Caco-2 (cell line): ENCODE measurements at regions not wholly inside any gene's neighbourhood (a gene's known extent, or its start where the extent isn't known, plus 50 kb on each side); places are given as distances from the start of the nearest gene placed in this dataset.

Experiments used
- BruUV-seq: library from RNA; stranded (reverse); fragments of 400-500 nt; replicated peaks from 2 replicates; lab custom pipeline; 2021; lab: Mats Ljungman, UMichigan
- CTCF ChIA-PET: fragments of 300-600 bp; sonication (Branson Sonifier 250); formaldehyde crosslinking; loops from one replicate; lab custom pipeline; 2022; ENCODE audit warnings: antibody characterized with exemption; lab: Charles Lee
- POLR2A ChIA-PET: fragments of 300-600 bp; sonication (Branson Sonifier 250); formaldehyde crosslinking; loops from one replicate; lab custom pipeline; 2022; ENCODE audit warnings: antibody characterized with exemption; lab: Charles Lee
- DNase-seq, 2 experiments: peaks; one replicate each; pipeline versions ENCODE4 v3.0.0 to v3.0.0-alpha.2; 2020 to 2022
- H3K27me3 ChIP-seq: replicated peaks from 2 replicates; pipeline ENCODE4 v1.6.0; 2011; ENCODE audit warnings: low read length; ENCODE audit not compliant: control insufficient read depth, insufficient read depth
- H3K36me3 ChIP-seq: 2 replicates; pipeline ENCODE4 v1.5.1; 2011; ENCODE audit warnings: low read length; ENCODE audit not compliant: control insufficient read depth, insufficient read depth
- H3K4me1 ChIP-seq: fragments of 250-450 bp; sonication (Bioruptor Pico); 2 replicates; pipeline ENCODE4 v1.5.1; 2020; ENCODE audit warnings: mild to moderate bottlenecking
- H3K4me3 ChIP-seq: 2 replicates; pipeline ENCODE4 v1.5.1; 2011; ENCODE audit warnings: low read depth, mild to moderate bottlenecking, control low read depth, low read length
- H3K9me3 ChIP-seq: fragments of 250-450 bp; sonication (Bioruptor Pico); 2 replicates; pipeline ENCODE4 v1.5.1; 2020; ENCODE audit warnings: mild to moderate bottlenecking, moderate library complexity
- H3K27ac Mint-ChIP-seq: one replicate; pipeline ENCODE4 v1.8.0; 2022; ENCODE audit warnings: mixed read lengths; ENCODE audit not compliant: unreplicated experiment
- H3K27me3 Mint-ChIP-seq: one replicate; pipeline ENCODE4 v1.8.0; 2022; ENCODE audit warnings: mixed read lengths; ENCODE audit not compliant: insufficient read depth, unreplicated experiment
- H3K36me3 Mint-ChIP-seq: one replicate; pipeline ENCODE4 v1.8.0; 2022; ENCODE audit warnings: mild to moderate bottlenecking, mixed read lengths; ENCODE audit not compliant: insufficient read depth, unreplicated experiment
- H3K4me1 Mint-ChIP-seq: one replicate; pipeline ENCODE4 v1.8.0; 2022; ENCODE audit warnings: low read depth, mixed read lengths; ENCODE audit not compliant: unreplicated experiment
- H3K4me3 Mint-ChIP-seq: one replicate; pipeline ENCODE4 v1.8.0; 2022; ENCODE audit warnings: mild to moderate bottlenecking, moderate library complexity, mixed read lengths; ENCODE audit not compliant: unreplicated experiment
- H3K9me3 Mint-ChIP-seq: one replicate; pipeline ENCODE4 v1.8.0; 2022; ENCODE audit warnings: mixed read lengths; ENCODE audit not compliant: unreplicated experiment
- intact Hi-C: fragments of 100-400 bp; cut with micrococcal nuclease; formaldehyde crosslinking; loops from one replicate; pipeline ENCODE4 v1.10.0; 2022; ENCODE audit not compliant: unreplicated experiment
- TF ChIP-seq, protein P1 (sequence below), 2 experiments: fragments of 200-600 bp in 1 of 2; IDR thresholded peaks; 1 replicate in 1 of 2; 2 replicates in 1 of 2; pipeline versions ENCODE4 v1.5.1 to v1.8.0; 2011 to 2022; ENCODE audit warnings: antibody characterized with exemption in 1 of 2, control low read depth in 1 of 2, inconsistent platforms in 1 of 2, low read depth in 1 of 2, low read length in 1 of 2, mild to moderate bottlenecking in 1 of 2, moderate library complexity in 1 of 2; ENCODE audit not compliant: insufficient read depth in 1 of 2, severe bottlenecking in 1 of 2, unreplicated experiment in 1 of 2

DNA sequence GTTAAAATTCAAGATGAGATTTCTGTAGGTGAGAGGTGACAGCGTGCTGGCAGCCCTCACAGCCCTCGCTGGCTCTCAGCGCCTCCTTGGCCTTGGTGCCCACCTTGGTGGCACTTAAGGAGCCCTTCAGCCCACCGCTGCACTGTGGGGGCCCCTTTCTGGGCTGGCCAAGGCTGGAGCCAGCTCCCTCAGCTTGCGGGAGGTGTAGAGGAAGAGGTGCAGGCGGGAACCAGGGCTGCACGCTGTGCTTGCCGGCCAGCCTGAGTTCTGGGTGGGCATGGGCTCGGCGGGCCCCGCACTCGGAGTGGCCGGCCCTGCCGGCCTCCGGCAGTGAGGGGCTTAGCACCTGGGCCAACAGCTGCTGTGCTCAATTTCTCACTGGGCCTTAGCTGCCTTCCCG lies 320.0 kb upstream of the VWC2 start:
- ChIA-PET POLR2A (no interaction called here), CTCF (no interaction called here)
- H3K9me3 Mint-ChIP-seq = no peaks in the 10 kb centered on the region
- H3K4me1 Mint-ChIP-seq = no peaks in the 10 kb centered on the region
- no TSS peak for BruUV-seq
- H3K36me3 Mint-ChIP-seq = no peaks in the 10 kb centered on the region
- Histone ChIP-seq H3K4me3 (no peak overlapping the region), H3K27me3 (no peaks in the 10 kb centered on the region), H3K9me3 (no peaks in the 10 kb centered on the region; the same call in 1 of the 2 replicates), H3K36me3 (no peaks in the 10 kb centered on the region), H3K4me1 (no peaks in the 10 kb centered on the region)
- TF ChIP-seq, protein P1, sequence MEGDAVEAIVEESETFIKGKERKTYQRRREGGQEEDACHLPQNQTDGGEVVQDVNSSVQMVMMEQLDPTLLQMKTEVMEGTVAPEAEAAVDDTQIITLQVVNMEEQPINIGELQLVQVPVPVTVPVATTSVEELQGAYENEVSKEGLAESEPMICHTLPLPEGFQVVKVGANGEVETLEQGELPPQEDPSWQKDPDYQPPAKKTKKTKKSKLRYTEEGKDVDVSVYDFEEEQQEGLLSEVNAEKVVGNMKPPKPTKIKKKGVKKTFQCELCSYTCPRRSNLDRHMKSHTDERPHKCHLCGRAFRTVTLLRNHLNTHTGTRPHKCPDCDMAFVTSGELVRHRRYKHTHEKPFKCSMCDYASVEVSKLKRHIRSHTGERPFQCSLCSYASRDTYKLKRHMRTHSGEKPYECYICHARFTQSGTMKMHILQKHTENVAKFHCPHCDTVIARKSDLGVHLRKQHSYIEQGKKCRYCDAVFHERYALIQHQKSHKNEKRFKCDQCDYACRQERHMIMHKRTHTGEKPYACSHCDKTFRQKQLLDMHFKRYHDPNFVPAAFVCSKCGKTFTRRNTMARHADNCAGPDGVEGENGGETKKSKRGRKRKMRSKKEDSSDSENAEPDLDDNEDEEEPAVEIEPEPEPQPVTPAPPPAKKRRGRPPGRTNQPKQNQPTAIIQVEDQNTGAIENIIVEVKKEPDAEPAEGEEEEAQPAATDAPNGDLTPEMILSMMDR (IDR thresholded peaks at IDR 0.05; ENCODE audit: insufficient read depth in 1 of 2, low read depth in 1 of 2, low read length in 1 of 2, severe bottlenecking in 1 of 2, unreplicated experiment in 1 of 2) = no peak
- H3K27me3 Mint-ChIP-seq = no peaks in the 10 kb centered on the region
- intact Hi-C loops = no loop called here
- H3K27ac Mint-ChIP-seq = no peak overlapping the region
- DNase-seq = no peak
- H3K4me3 Mint-ChIP-seq = no peak overlapping the region

DNA sequence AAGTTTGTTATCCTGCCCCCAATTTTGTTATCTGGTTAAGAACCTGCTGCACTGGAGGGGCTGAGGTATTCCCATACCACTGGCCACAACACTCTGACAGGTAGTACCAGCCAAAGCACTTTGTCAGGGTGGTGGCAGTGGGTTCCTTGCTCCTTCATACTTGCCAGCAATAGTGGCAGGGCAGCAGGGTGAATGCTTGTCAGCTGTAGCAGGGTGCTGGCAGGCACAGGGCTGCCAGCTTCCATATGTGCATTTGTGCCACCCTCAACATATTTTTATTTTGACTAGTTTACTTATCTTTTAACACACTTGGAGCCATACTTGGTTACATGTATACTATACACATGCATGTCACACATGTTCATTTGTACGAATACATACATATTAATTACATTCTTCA lies 294.0 kb upstream of the VWC2 start:
- Histone ChIP-seq H3K9me3 (no peaks in the 10 kb centered on the region), H3K36me3 (no peaks in the 10 kb centered on the region), H3K27me3 (no peaks in the 10 kb centered on the region), H3K4me3 (no peak overlapping the region), H3K4me1 (peaks cover 6% of the 10 kb centered on the region; the same call in 1 of the 2 replicates)
- Mint-ChIP-seq H3K4me3 (no peak overlapping the region), H3K27me3 (peaks cover 19% of the 10 kb centered on the region), H3K9me3 (peaks cover 8% of the 10 kb centered on the region), H3K27ac (no peak overlapping the region), H3K36me3 (no peaks in the 10 kb centered on the region), H3K4me1 (no peaks in the 10 kb centered on the region)
- POLR2A ChIA-PET = no interaction called here
- no TSS peak for BruUV-seq
- DNase-seq = no peak
- TF ChIP-seq, protein P1 (IDR thresholded peaks at IDR 0.05; ENCODE audit: insufficient read depth in 1 of 2, low read depth in 1 of 2, low read length in 1 of 2, severe bottlenecking in 1 of 2, unreplicated experiment in 1 of 2) = no peak
- CTCF ChIA-PET = no interaction called here
- intact Hi-C loops = no loop called here

- no peaks in the 10 kb centered on the region for H3K4me1 Mint-ChIP-seq
- Histone ChIP-seq H3K27me3 (no peaks in the 10 kb centered on the region), H3K4me3 (no peak overlapping the region), H3K4me1 (peaks cover 6% of the 10 kb centered on the region; the same call in 1 of the 2 replicates), H3K9me3 (no peaks in the 10 kb centered on the region), H3K36me3 (no peaks in the 10 kb centered on the region)
- H3K9me3 Mint-ChIP-seq = peaks cover 8% of the 10 kb centered on the region
- peaks cover 19% of the 10 kb centered on the region for H3K27me3 Mint-ChIP-seq
- no peak for DNase-seq
- H3K4me3 Mint-ChIP-seq = no peak overlapping the region
- no peak overlapping the region for H3K27ac Mint-ChIP-seq
- intact Hi-C loops = no loop called here
- POLR2A ChIA-PET = no interaction called here
- TF ChIP-seq, protein P1 (IDR thresholded peaks at IDR 0.05; ENCODE audit: insufficient read depth in 1 of 2, low read depth in 1 of 2, low read length in 1 of 2, severe bottlenecking in 1 of 2, unreplicated experiment in 1 of 2) = no peak
- H3K36me3 Mint-ChIP-seq = no peaks in the 10 kb centered on the region
- no TSS peak for BruUV-seq
- CTCF ChIA-PET = no interaction called here
Measured at GRCh38 chr7:49479936-49480544, 293.4 kb upstream of the VWC2 start.
